Neural cell (in vitro differentiated cells): ENCODE measurements at regions not wholly inside any gene's neighbourhood (a gene's known extent, or its start where the extent isn't known, plus 50 kb on each side); places are given as distances from the start of the nearest gene placed in this dataset.

Experiments used
- H2AFZ ChIP-seq: fragments of 200-600, 300-800 bp; sonication (generic), shearing (Covaris generic); 2 replicates; pipeline ENCODE4 v1.6.0; 2014; ENCODE audit warnings: low read depth, mild to moderate bottlenecking, antibody characterized with exemption, low read length, moderate library complexity
- H3F3A ChIP-seq: fragments of 200-600 bp; shearing (Covaris generic); 2 replicates; pipeline ENCODE4 v1.6.1; 2016; ENCODE audit warnings: mild to moderate bottlenecking, moderate library complexity, mixed read lengths, antibody characterized with exemption, low read length; ENCODE audit not compliant: insufficient read depth, poor library complexity, severe bottlenecking
- H3K27ac ChIP-seq: fragments of 200-600, 300-800 bp; sonication (generic), shearing (Covaris generic); 2 replicates; pipeline ENCODE4 v1.5.1; 2014; ENCODE audit warnings: mild to moderate bottlenecking, low read length, moderate library complexity
- H3K27me3 ChIP-seq: fragments of 300-800, 200-600 bp; sonication (generic), shearing (Covaris generic); 2 replicates; pipeline ENCODE4 v1.6.0; 2014; ENCODE audit warnings: mild to moderate bottlenecking, low read depth, low read length, moderate library complexity; ENCODE audit not compliant: insufficient read depth
- H3K36me3 ChIP-seq: fragments of 300-800, 200-600 bp; sonication (generic), shearing (Covaris generic); 2 replicates; pipeline ENCODE4 v1.5.1; 2014; ENCODE audit warnings: mild to moderate bottlenecking, antibody characterized with exemption, low read length, moderate library complexity; ENCODE audit not compliant: insufficient read depth
- H3K4me2 ChIP-seq: fragments of 300-800, 200-600 bp; sonication (generic), shearing (Covaris generic); 2 replicates; pipeline ENCODE4 v1.6.0; 2014; ENCODE audit warnings: mild to moderate bottlenecking, low read length
- H3K4me3 ChIP-seq: fragments of 300-800, 200-600 bp; sonication (generic), shearing (Covaris generic); 2 replicates; pipeline ENCODE4 v1.5.1; 2014; ENCODE audit warnings: mild to moderate bottlenecking, low read length, moderate library complexity
- H3K79me2 ChIP-seq: fragments of 200-600 bp; shearing (Covaris generic); replicated peaks from 2 replicates; pipeline ENCODE4 v1.6.0; 2014; ENCODE audit warnings: mild to moderate bottlenecking, low read length, moderate library complexity; ENCODE audit not compliant: insufficient read depth
- H3K9ac ChIP-seq: fragments of 300-800, 200-600 bp; sonication (generic), shearing (Covaris generic); 2 replicates; pipeline ENCODE4 v1.6.1; 2016; ENCODE audit warnings: mild to moderate bottlenecking, low read length, mixed read lengths
- H3K9me2 ChIP-seq: fragments of 200-600 bp; shearing (Covaris generic); 2 replicates; pipeline ENCODE4 v1.6.1; 2016; ENCODE audit warnings: mild to moderate bottlenecking, low read length, mixed read lengths; ENCODE audit not compliant: insufficient read depth
- H3K9me3 ChIP-seq: fragments of 200-600, 300-800 bp; sonication (generic), shearing (Covaris generic); 2 replicates; pipeline ENCODE4 v1.6.1; 2016; ENCODE audit warnings: mild to moderate bottlenecking, mixed run types, low read length, moderate library complexity, mixed read lengths
- H4K20me1 ChIP-seq: fragments of 200-600 bp; shearing (Covaris generic); 2 replicates; pipeline ENCODE4 v1.6.1; 2016; ENCODE audit warnings: mild to moderate bottlenecking, mixed run types; ENCODE audit not compliant: insufficient read depth
- EP300 ChIP-seq: fragments of 450-650 bp; conservative IDR thresholded peaks from 2 replicates; pipeline ENCODE4 v1.6.1; 2014; ENCODE audit warnings: antibody characterized with exemption, mild to moderate bottlenecking, moderate library complexity; ENCODE audit not compliant: poor library complexity, severe bottlenecking
- EZH2 ChIP-seq: fragments of 200-600, 300-800 bp; shearing (Covaris generic), sonication (generic); IDR thresholded peaks from 2 replicates; pipeline ENCODE4 v1.6.1; 2014; ENCODE audit warnings: antibody characterized with exemption, low read length, borderline replicate concordance, mild to moderate bottlenecking; ENCODE audit not compliant: insufficient read depth, poor library complexity, severe bottlenecking
- MXI1 ChIP-seq: fragments of 450-650 bp; conservative IDR thresholded peaks from 2 replicates; pipeline ENCODE4 v1.6.1; 2014; ENCODE audit warnings: antibody characterized with exemption, mild to moderate bottlenecking; ENCODE audit not compliant: poor library complexity, severe bottlenecking
- POLR2AphosphoS5 ChIP-seq: IDR thresholded peaks from 2 replicates; pipeline ENCODE4 v1.6.1; 2012
- RAD21 ChIP-seq: fragments of 450-650 bp; conservative IDR thresholded peaks from 2 replicates; pipeline ENCODE4 v1.6.1; 2014; ENCODE audit warnings: antibody characterized with exemption, mild to moderate bottlenecking, moderate library complexity
- SMC3 ChIP-seq: fragments of 450-650 bp; conservative IDR thresholded peaks from 2 replicates; pipeline ENCODE4 v1.6.1; 2014; ENCODE audit warnings: antibody characterized with exemption, mild to moderate bottlenecking, moderate library complexity; ENCODE audit not compliant: poor library complexity
- TAF1 ChIP-seq: IDR thresholded peaks from 2 replicates; pipeline ENCODE4 v1.6.1; 2012; ENCODE audit warnings: low read depth
- TF ChIP-seq, protein P1 (sequence below): IDR thresholded peaks from 2 replicates; pipeline ENCODE4 v1.6.1; 2012; ENCODE audit warnings: borderline replicate concordance
- TF ChIP-seq, protein P2 (sequence below): fragments of 450-650 bp; IDR thresholded peaks from 2 replicates; pipeline ENCODE4 v1.5.1; 2014; ENCODE audit warnings: antibody characterized with exemption, mild to moderate bottlenecking, moderate library complexity; ENCODE audit not compliant: poor library complexity, severe bottlenecking

DNA sequence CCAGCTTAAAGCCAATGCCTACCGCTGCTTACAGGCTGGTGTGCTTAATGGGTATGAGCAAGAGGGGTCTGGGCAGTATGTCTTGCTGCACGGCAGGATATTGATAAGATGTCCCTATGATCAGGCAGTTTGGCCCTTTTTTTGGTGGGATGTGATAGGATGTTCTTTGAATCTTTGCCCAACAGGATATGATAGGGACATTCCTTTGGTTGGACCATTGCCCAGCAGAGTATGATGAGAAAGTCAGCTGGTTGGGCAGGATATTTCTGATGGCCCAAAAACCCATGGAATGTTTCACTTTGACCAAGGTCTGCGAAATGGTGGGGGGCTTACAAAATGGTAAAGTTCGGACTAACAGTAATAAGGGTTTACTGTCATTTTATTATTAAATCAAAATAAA lies 1060.6 kb downstream of the STIM2 start:
- H4K20me1 ChIP-seq, result no peaks in the 10 kb centered on the region
- H3K27me3 ChIP-seq, result no peaks in the 10 kb centered on the region
- TF ChIP-seq TAF1 (no peak), MXI1 (no peak), EZH2 (no peak), POLR2AphosphoS5 (no peak), EP300 (no peak), RAD21 (no peak)
- TF ChIP-seq, protein P1, sequence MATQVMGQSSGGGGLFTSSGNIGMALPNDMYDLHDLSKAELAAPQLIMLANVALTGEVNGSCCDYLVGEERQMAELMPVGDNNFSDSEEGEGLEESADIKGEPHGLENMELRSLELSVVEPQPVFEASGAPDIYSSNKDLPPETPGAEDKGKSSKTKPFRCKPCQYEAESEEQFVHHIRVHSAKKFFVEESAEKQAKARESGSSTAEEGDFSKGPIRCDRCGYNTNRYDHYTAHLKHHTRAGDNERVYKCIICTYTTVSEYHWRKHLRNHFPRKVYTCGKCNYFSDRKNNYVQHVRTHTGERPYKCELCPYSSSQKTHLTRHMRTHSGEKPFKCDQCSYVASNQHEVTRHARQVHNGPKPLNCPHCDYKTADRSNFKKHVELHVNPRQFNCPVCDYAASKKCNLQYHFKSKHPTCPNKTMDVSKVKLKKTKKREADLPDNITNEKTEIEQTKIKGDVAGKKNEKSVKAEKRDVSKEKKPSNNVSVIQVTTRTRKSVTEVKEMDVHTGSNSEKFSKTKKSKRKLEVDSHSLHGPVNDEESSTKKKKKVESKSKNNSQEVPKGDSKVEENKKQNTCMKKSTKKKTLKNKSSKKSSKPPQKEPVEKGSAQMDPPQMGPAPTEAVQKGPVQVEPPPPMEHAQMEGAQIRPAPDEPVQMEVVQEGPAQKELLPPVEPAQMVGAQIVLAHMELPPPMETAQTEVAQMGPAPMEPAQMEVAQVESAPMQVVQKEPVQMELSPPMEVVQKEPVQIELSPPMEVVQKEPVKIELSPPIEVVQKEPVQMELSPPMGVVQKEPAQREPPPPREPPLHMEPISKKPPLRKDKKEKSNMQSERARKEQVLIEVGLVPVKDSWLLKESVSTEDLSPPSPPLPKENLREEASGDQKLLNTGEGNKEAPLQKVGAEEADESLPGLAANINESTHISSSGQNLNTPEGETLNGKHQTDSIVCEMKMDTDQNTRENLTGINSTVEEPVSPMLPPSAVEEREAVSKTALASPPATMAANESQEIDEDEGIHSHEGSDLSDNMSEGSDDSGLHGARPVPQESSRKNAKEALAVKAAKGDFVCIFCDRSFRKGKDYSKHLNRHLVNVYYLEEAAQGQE, result no peak
- no peak overlapping the region for H3K9ac ChIP-seq
- no peak overlapping the region for H3K4me3 ChIP-seq
- H3K27ac ChIP-seq, result no peak overlapping the region
- H3K9me3 ChIP-seq, result no peaks in the 10 kb centered on the region
- no peaks in the 10 kb centered on the region for H3K9me2 ChIP-seq
- no peak overlapping the region for H3K4me2 ChIP-seq
- no peaks in the 10 kb centered on the region for H3K79me2 ChIP-seq
- no peak overlapping the region for H2AFZ ChIP-seq
- H3F3A ChIP-seq, result no peaks in the 10 kb centered on the region
- H3K36me3 ChIP-seq, result no peaks in the 10 kb centered on the region

DNA sequence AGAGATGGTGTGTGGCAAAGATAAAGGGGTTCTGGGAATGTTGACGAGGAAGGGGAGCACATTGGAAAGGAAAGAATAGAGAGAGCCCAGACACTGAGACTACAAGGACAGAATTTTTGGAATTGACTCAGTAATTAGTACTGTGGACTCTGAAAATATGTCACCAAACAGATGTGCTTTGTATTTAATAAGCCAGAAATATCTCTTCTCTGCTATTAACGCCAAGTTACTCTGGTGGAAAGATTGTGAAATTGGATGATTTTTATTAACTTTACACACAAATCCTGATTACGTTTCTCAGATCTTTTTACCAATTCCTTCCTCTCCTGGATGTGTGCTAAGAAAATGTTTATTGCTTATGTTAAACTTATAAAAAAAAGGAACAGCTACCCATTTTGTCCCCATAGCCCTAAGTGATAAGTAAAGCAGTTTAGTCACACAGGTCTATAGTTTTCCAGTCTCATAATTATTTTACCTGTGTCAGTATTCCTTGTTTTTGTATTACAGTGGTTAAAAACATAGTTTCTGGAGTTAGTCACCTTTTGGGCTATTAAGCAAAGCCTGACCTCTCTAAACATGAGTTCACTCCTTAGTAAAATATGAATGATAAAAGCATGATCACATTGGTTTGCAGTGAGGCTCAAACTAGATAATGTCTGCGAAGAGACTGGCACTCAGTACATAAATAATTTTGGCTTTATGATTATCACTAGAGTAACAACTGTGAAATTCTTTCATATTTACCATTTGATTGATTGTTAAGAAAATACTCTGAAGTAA lies 1068.3 kb downstream of the STIM2 start:
- Histone ChIP-seq H3K4me3 (no peak overlapping the region), H3F3A (no peaks in the 10 kb centered on the region), H3K27me3 (no peaks in the 10 kb centered on the region), H3K27ac (no peak overlapping the region), H3K79me2 (no peaks in the 10 kb centered on the region), H3K4me2 (no peak overlapping the region), H3K36me3 (no peaks in the 10 kb centered on the region), H4K20me1 (no peaks in the 10 kb centered on the region), H3K9me3 (no peaks in the 10 kb centered on the region), H2AFZ (no peak overlapping the region), H3K9me2 (no peaks in the 10 kb centered on the region), H3K9ac (no peak overlapping the region)
- TF ChIP-seq, protein P1, result no peak
- TF ChIP-seq RAD21 (no peak), TAF1 (no peak), SMC3 (no peak), EP300 (no peak), POLR2AphosphoS5 (no peak), MXI1 (no peak), EZH2 (no peak)
- TF ChIP-seq, protein P2, sequence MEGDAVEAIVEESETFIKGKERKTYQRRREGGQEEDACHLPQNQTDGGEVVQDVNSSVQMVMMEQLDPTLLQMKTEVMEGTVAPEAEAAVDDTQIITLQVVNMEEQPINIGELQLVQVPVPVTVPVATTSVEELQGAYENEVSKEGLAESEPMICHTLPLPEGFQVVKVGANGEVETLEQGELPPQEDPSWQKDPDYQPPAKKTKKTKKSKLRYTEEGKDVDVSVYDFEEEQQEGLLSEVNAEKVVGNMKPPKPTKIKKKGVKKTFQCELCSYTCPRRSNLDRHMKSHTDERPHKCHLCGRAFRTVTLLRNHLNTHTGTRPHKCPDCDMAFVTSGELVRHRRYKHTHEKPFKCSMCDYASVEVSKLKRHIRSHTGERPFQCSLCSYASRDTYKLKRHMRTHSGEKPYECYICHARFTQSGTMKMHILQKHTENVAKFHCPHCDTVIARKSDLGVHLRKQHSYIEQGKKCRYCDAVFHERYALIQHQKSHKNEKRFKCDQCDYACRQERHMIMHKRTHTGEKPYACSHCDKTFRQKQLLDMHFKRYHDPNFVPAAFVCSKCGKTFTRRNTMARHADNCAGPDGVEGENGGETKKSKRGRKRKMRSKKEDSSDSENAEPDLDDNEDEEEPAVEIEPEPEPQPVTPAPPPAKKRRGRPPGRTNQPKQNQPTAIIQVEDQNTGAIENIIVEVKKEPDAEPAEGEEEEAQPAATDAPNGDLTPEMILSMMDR, result no peak
